ENCODE measurements at regions not wholly inside any gene's neighbourhood (a gene's known extent, or its start where the extent isn't known, plus 50 kb on each side); places are given as distances from the start of the nearest gene placed in this dataset.

DNA sequence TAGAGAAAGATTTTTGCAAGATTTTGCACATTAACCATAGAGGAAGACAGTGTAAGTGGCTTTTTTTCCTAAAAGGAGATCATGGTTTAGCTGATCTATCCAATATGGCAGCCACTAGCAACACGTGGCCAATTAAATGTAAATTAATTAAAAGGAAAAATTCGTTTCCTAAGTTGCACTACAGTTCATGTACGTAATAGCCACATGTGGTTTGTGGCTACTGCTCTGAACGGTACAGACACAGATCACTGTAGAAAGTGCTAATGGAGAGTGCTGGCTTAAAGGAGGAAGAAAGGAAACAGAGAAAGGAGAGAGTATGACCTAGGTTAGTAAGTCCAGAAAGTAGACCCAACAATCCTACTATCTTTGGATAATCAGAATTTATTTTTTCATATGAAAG lies 170.8 kb downstream of the SIPA1L2 start:
- Histone ChIP-seq H3K27me3 (ENCODE audit: low read length) (no peaks in the 10 kb centered on the region), H2AFZ (ENCODE audit: low read length) (no peak overlapping the region), H3K27ac (ENCODE audit: low read length) (no peak overlapping the region), H3K9ac (ENCODE audit: low read length) (no peak overlapping the region), H3K36me3 (ENCODE audit: low read depth, low read length) (no peaks in the 10 kb centered on the region), H3K4me1 (ENCODE audit: insufficient read depth, low read length) (no peaks in the 10 kb centered on the region), H3K4me2 (ENCODE audit: low read length) (no peak overlapping the region), H3K9me2 (replicated peaks; ENCODE audit: low read length) (no peaks in the 10 kb centered on the region), H3F3A (ENCODE audit: low read length, unreplicated experiment) (no peaks in the 10 kb centered on the region), H4K20me1 (ENCODE audit: low read length) (no peaks in the 10 kb centered on the region), H3K9me3 (ENCODE audit: low read length) (no peaks in the 10 kb centered on the region), H3K79me2 (ENCODE audit: low read length) (no peaks in the 10 kb centered on the region), H3K4me3 (ENCODE audit: low read length) (no peak overlapping the region)
- intact Hi-C loops (cut with micrococcal nuclease) = no loop called here
- TF ChIP-seq CTCF (conservative IDR thresholded peaks at IDR 0.05; ENCODE audit: low read depth, low read length) = no peak
- TF ChIP-seq EZH2phosphoT487 (IDR thresholded peaks at IDR 0.05; ENCODE audit: borderline replicate concordance, low read length) = no peak
- no peak for TF ChIP-seq EZH2 (IDR thresholded peaks at IDR 0.05; ENCODE audit: low read length, unreplicated experiment)
- no peak for ATAC-seq
- DNase-seq = no peak
- ChIA-PET CTCF (no interaction called here), POLR2A (ENCODE audit: unreplicated experiment) (no interaction called here)
- BruUV-seq (replicated peaks) = no TSS peak

- BruUV-seq (replicated peaks) = no TSS peak
- ChIA-PET POLR2A (ENCODE audit: unreplicated experiment) (interaction anchor here (0.7 kb wide), 1 partner anchor 172 kb away, joined by 8 read pairs; the partner anchor contains the start of gene SIPA1L2), CTCF (no interaction called here)
- no peak overlapping the region for H3K27ac ChIP-seq (ENCODE audit: low read length)
- H3K4me1 ChIP-seq (ENCODE audit: insufficient read depth, low read length) = no peaks in the 10 kb centered on the region
- intact Hi-C loops (cut with micrococcal nuclease) = no loop called here
- ATAC-seq (no peak), DNase-seq (no peak)
- H3K36me3 ChIP-seq (ENCODE audit: low read depth, low read length) = no peaks in the 10 kb centered on the region
- no peak overlapping the region for H3K9ac ChIP-seq (ENCODE audit: low read length)
- H2AFZ ChIP-seq (ENCODE audit: low read length) = no peak overlapping the region
- no peak for TF ChIP-seq CTCF (conservative IDR thresholded peaks at IDR 0.05; ENCODE audit: low read depth, low read length)
- TF ChIP-seq EZH2 (IDR thresholded peaks at IDR 0.05; ENCODE audit: low read length, unreplicated experiment) = no peak
- no peak for TF ChIP-seq EZH2phosphoT487 (IDR thresholded peaks at IDR 0.05; ENCODE audit: borderline replicate concordance, low read length)
- H3K9me3 ChIP-seq (ENCODE audit: low read length) = no peaks in the 10 kb centered on the region
- no peaks in the 10 kb centered on the region for H3K9me2 ChIP-seq (replicated peaks; ENCODE audit: low read length)
- no peaks in the 10 kb centered on the region for H3K27me3 ChIP-seq (ENCODE audit: low read length)
- no peak overlapping the region for H3K4me3 ChIP-seq (ENCODE audit: low read length)
- no peak overlapping the region for H3K4me2 ChIP-seq (ENCODE audit: low read length)
- H3F3A ChIP-seq (ENCODE audit: low read length, unreplicated experiment) = no peaks in the 10 kb centered on the region
- no peaks in the 10 kb centered on the region for H4K20me1 ChIP-seq (ENCODE audit: low read length)
- H3K79me2 ChIP-seq (ENCODE audit: low read length) = no peaks in the 10 kb centered on the region
Measured at GRCh38 chr1:232457595-232457994, 172.3 kb downstream of the SIPA1L2 start.

DNA sequence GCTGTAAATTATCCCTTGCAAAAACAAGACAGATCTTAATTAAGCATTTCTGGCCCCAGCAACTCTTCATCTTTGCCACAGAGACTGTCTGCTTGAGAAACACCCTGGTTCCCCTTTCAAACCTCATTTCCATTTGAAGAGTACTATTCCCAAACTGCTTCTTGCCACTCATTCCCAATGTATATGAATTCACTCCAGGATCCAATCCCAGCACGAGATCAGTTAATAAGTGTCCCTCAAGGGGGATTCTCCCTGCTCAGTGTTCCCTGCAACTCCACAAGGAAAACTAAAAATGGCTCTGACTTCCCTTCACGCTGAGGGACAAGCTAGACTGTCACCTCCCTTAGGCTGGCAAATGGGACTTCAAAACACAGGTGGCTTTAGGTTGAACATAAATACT lies 173.2 kb downstream of the SIPA1L2 start:
- no peak for ATAC-seq
- Histone ChIP-seq H3F3A (ENCODE audit: low read length, unreplicated experiment) (no peaks in the 10 kb centered on the region), H2AFZ (ENCODE audit: low read length) (no peak overlapping the region), H3K4me1 (ENCODE audit: insufficient read depth, low read length) (no peaks in the 10 kb centered on the region), H3K9me3 (ENCODE audit: low read length) (no peaks in the 10 kb centered on the region), H3K9ac (ENCODE audit: low read length) (no peak overlapping the region), H3K27me3 (ENCODE audit: low read length) (no peaks in the 10 kb centered on the region), H3K4me3 (ENCODE audit: low read length) (no peak overlapping the region), H3K4me2 (ENCODE audit: low read length) (no peak overlapping the region), H4K20me1 (ENCODE audit: low read length) (no peaks in the 10 kb centered on the region), H3K79me2 (ENCODE audit: low read length) (no peaks in the 10 kb centered on the region), H3K9me2 (replicated peaks; ENCODE audit: low read length) (no peaks in the 10 kb centered on the region), H3K27ac (ENCODE audit: low read length) (no peak overlapping the region), H3K36me3 (ENCODE audit: low read depth, low read length) (no peaks in the 10 kb centered on the region)
- POLR2A ChIA-PET (ENCODE audit: unreplicated experiment) = interaction anchor here (0.7 kb wide), 1 partner anchor 173 kb away, joined by 8 read pairs; the partner anchor contains the start of gene SIPA1L2
- CTCF ChIA-PET = no interaction called here
- no TSS peak for BruUV-seq (replicated peaks)
- intact Hi-C loops (cut with micrococcal nuclease) = no loop called here
- DNase-seq = no peak
- TF ChIP-seq CTCF (conservative IDR thresholded peaks at IDR 0.05; ENCODE audit: low read depth, low read length) (no peak), EZH2 (IDR thresholded peaks at IDR 0.05; ENCODE audit: low read length, unreplicated experiment) (no peak), EZH2phosphoT487 (IDR thresholded peaks at IDR 0.05; ENCODE audit: borderline replicate concordance, low read length) (no peak)

Measured in PC-3 (cell line).